HEK293T (cell line): ENCODE measurements at regions not wholly inside any gene's neighbourhood (a gene's known extent, or its start where the extent isn't known, plus 50 kb on each side); places are given as distances from the start of the nearest gene placed in this dataset.

ENCODE experiments used
- CTCF ChIA-PET: fragments of 350-600 bp; formaldehyde crosslinking; extraction: SDS; loops from one replicate; lab custom pipeline; 2021; ENCODE audit warnings: antibody characterized with exemption, inconsistent platforms; lab: Yijun Ruan, JAX
- POLR2A ChIA-PET: fragments of 350-600 bp; formaldehyde crosslinking; extraction: SDS; loops from one replicate; lab custom pipeline; 2020; ENCODE audit warnings: antibody characterized with exemption, inconsistent platforms; lab: Yijun Ruan, JAX
- DNase-seq: peaks from one replicate; pipeline ENCODE4 v3.0.0; 2012; ENCODE audit warnings: mixed read lengths; ENCODE audit errors: extremely low spot score
- ARNT ChIP-seq: fragments of 450-650 bp; IDR thresholded peaks from 2 replicates; pipeline ENCODE4 v1.6.1; 2017; ENCODE audit warnings: mild to moderate bottlenecking
- BHLHE40 ChIP-seq: fragments of 450-650 bp; IDR thresholded peaks from 2 replicates; pipeline ENCODE4 v1.6.1; 2016; ENCODE audit warnings: mild to moderate bottlenecking, moderate library complexity, borderline replicate concordance
- CTBP1 ChIP-seq: fragments of 450-650 bp; IDR thresholded peaks from 2 replicates; pipeline ENCODE4 v1.6.1; 2016; ENCODE audit warnings: borderline replicate concordance
- ELF4 ChIP-seq: fragments of 450-650 bp; IDR thresholded peaks from 2 replicates; pipeline ENCODE4 v1.6.1; 2017; ENCODE audit warnings: antibody characterized with exemption
- FOXA1 ChIP-seq: fragments of 450-650 bp; IDR thresholded peaks from 2 replicates; pipeline ENCODE4 v1.6.1; 2016; ENCODE audit warnings: mild to moderate bottlenecking
- FOXK2 ChIP-seq: fragments of 450-650 bp; IDR thresholded peaks from 2 replicates; pipeline ENCODE4 v1.6.1; 2016; ENCODE audit warnings: mild to moderate bottlenecking
- FOXM1 ChIP-seq: fragments of 450-650 bp; IDR thresholded peaks from 2 replicates; pipeline ENCODE4 v1.6.1; 2017; ENCODE audit warnings: mild to moderate bottlenecking, borderline replicate concordance
- HDGF ChIP-seq: fragments of 450-650 bp; IDR thresholded peaks from 2 replicates; pipeline ENCODE4 v1.6.1; 2017; ENCODE audit warnings: antibody characterized with exemption, borderline replicate concordance
- L3MBTL2 ChIP-seq: fragments of 450-650 bp; conservative IDR thresholded peaks from 2 replicates; pipeline ENCODE4 v1.6.1; 2016; ENCODE audit warnings: mild to moderate bottlenecking
- LEF1 ChIP-seq: fragments of 450-650 bp; IDR thresholded peaks from 2 replicates; pipeline ENCODE4 v1.6.1; 2017; ENCODE audit warnings: mild to moderate bottlenecking, borderline replicate concordance
- NFRKB ChIP-seq: fragments of 450-650 bp; IDR thresholded peaks from 2 replicates; pipeline ENCODE4 v1.6.1; 2016; ENCODE audit warnings: mild to moderate bottlenecking, moderate library complexity
- SP1 ChIP-seq: fragments of 450-650 bp; IDR thresholded peaks from 2 replicates; pipeline ENCODE4 v1.6.1; 2017
- SUZ12 ChIP-seq: fragments of 450-650 bp; IDR thresholded peaks from 2 replicates; pipeline ENCODE4 v1.6.1; 2016; ENCODE audit warnings: mild to moderate bottlenecking
- TARDBP ChIP-seq: fragments of 450-650 bp; IDR thresholded peaks from 2 replicates; pipeline ENCODE4 v1.6.1; 2016
- ZNF384 ChIP-seq: fragments of 450-650 bp; IDR thresholded peaks from 2 replicates; pipeline ENCODE4 v1.6.1; 2016
- TF ChIP-seq, protein P1 (sequence below): fragments of 450-650 bp; IDR thresholded peaks from 2 replicates; pipeline ENCODE4 v1.6.1; 2016

DNA sequence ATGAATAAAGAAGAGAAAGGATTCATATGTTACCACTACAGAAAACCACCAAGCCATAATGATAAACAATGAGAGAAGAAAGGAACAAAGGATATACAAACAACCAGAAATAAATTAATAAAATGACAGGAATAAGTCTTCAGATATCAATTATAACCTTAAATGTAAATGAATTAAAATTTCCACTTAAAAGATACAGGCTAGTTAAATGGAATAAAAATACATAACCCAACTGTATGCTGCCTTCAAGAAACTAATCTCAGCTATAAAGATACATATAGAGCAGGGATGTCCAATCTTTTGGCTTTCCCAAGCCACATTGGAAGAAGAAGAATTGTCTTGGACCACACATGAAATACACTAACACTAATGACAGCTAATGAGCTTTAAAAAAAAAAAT lies 135.9 kb upstream of the GJE1 start:
- CTCF ChIA-PET: no interaction called here

GRCh38 chr6:141992109-141992508 lies 140.6 kb upstream of the GJE1 start:
- no peak for DNase-seq
- TF ChIP-seq TARDBP: no peak
- no peak for TF ChIP-seq L3MBTL2
- no peak for TF ChIP-seq FOXM1
- no peak for TF ChIP-seq CTBP1
- TF ChIP-seq FOXK2: no peak
- no peak for TF ChIP-seq ARNT
- no peak for TF ChIP-seq HDGF
- CTCF ChIA-PET: no interaction called here
- POLR2A ChIA-PET: no interaction called here

More for the DNA sequence above, 135.9 kb upstream of the GJE1 start:
- no peak for DNase-seq
- POLR2A ChIA-PET: no interaction called here
- TF ChIP-seq L3MBTL2 (no peak), FOXK2 (no peak), ELF4 (no peak), ARNT (no peak), TARDBP (no peak), NFRKB (no peak), ZNF384 (no peak), FOXM1 (no peak)

DNA sequence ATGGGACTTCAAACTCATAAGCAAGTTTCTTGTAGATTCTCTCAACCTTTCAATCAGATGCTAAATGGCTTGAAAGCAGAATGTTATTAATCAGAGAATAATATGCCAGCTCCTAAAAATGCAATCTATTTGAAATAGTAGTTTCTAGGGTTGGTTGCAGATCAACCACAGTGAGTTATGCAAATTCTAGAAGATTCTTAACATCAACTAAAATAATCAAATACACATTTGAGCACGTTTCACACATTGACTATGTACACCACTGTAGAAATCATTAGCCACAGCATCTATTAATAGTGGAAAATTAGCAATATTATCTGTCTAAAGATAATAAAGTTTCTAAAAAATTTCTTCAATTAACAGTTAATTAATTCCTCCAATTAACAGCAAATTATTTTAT lies 141.9 kb upstream of the GJE1 start:
- TF ChIP-seq TARDBP (no peak), LEF1 (no peak), ELF4 (no peak), FOXA1 (no peak), FOXM1 (no peak), ZNF384 (no peak), SUZ12 (no peak), L3MBTL2 (no peak), HDGF (no peak), BHLHE40 (no peak), CTBP1 (no peak), FOXK2 (no peak), ARNT (no peak), SP1 (no peak), NFRKB (no peak)
- TF ChIP-seq, protein P1, sequence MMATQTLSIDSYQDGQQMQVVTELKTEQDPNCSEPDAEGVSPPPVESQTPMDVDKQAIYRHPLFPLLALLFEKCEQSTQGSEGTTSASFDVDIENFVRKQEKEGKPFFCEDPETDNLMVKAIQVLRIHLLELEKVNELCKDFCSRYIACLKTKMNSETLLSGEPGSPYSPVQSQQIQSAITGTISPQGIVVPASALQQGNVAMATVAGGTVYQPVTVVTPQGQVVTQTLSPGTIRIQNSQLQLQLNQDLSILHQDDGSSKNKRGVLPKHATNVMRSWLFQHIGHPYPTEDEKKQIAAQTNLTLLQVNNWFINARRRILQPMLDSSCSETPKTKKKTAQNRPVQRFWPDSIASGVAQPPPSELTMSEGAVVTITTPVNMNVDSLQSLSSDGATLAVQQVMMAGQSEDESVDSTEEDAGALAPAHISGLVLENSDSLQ: no peak
- DNase-seq: no peak
- ChIA-PET CTCF (interaction anchor here (0.6 to 2.5 kb wide), 2 partner anchors 121 to 214 kb away, joined by 4 to 12 read pairs; no protein-coding TSS in a partner anchor), POLR2A (no interaction called here)

DNA sequence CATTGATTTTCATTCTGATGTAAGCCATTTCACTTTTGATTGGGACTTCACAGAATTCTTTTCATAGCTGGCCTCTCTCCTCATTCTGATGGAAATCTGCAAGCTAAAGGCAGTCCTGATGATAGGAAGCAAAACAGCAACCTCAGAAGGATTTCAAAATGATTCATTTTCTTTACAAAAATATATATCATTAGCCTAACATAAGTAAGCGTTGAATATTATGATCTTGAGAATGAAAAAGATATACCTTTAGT lies 143.1 kb upstream of the GJE1 start:
- TF ChIP-seq BHLHE40: no peak
- no peak for TF ChIP-seq FOXA1
- TF ChIP-seq SUZ12: no peak
- DNase-seq: no peak
- ChIA-PET CTCF (interaction anchor here (0.5 to 2.5 kb wide), 5 partner anchors 10 to 1448 kb away, joined by 3 to 12 read pairs (median 4); no protein-coding TSS in a partner anchor), POLR2A (no interaction called here)

GRCh38 chr6:141988954-141989705 lies 143.6 kb upstream of the GJE1 start:
- CTCF ChIA-PET: interaction anchor here (0.5 to 2.5 kb wide), 5 partner anchors 11 to 1447 kb away, joined by 3 to 12 read pairs (median 4); no protein-coding TSS in a partner anchor
- peak; percentile 61 for DNase-seq
- no peak for TF ChIP-seq SP1
- POLR2A ChIA-PET: no interaction called here

DNA sequence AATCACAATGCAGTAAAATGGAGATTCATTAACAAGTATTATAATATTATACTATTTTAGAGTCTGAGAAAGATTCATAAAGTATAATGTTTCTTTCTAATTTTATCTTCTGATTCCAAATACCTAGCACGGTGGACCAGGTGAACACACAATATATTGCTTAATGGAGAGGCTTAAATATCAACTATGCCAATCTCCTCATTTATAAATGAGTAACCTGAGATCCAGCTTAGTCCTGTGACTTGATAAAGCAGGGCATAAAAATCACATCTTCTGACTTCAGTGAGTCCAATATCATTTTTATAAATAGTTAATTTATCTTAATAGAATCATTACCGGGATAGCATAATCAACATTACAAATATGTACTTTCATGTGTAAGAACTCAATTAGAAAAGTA lies 144.4 kb upstream of the GJE1 start:
- TF ChIP-seq FOXA1: no peak
- no peak for TF ChIP-seq NFRKB
- CTCF ChIA-PET: no interaction called here
- POLR2A ChIA-PET: no interaction called here
- no peak for DNase-seq

- TF ChIP-seq FOXA1 (no peak), LEF1 (no peak), SUZ12 (no peak), FOXM1 (no peak), TARDBP (no peak), FOXK2 (no peak), ELF4 (no peak), SP1 (no peak), BHLHE40 (no peak), NFRKB (no peak), L3MBTL2 (no peak), HDGF (no peak), ZNF384 (no peak), CTBP1 (no peak), ARNT (no peak)
- TF ChIP-seq, protein P1: no peak
- CTCF ChIA-PET: interaction anchor here (0.8 kb wide), 1 partner anchor 221 kb away, joined by 4 read pairs; no protein-coding TSS in a partner anchor
- POLR2A ChIA-PET: no interaction called here
- no peak for DNase-seq
Measured at GRCh38 chr6:141986457-141986856, 146.3 kb upstream of the GJE1 start.
